MM.1S (cell line): ENCODE measurements at regions not wholly inside any gene's neighbourhood (a gene's known extent, or its start where the extent isn't known, plus 50 kb on each side); places are given as distances from the start of the nearest gene placed in this dataset.
"Not testable (repeated sequence)": the region's sequence is repeated elsewhere in the genome, so short reads cannot be mapped to it uniquely, and the experiment has no call there.

Experiments used
- EZH2 ChIP-seq: fragments of 300-600 bp; sonication (generic); optimal IDR thresholded peaks from 2 replicates; pipeline ENCODE3; 2017; ENCODE audit warnings: low read depth, mild to moderate bottlenecking, antibody characterized with exemption, low read length, mixed read lengths
- EZH2phosphoT487 ChIP-seq: fragments of 300-600 bp; sonication (generic); IDR thresholded peaks from 2 replicates; pipeline ENCODE4 v1.6.1; 2018; ENCODE audit warnings: antibody characterized with exemption, low read length
- TF ChIP-seq, protein P1 (sequence below): fragments of 300-600 bp; sonication (generic); IDR thresholded peaks from 2 replicates; pipeline ENCODE4 v1.5.1; 2016; ENCODE audit warnings: antibody characterized with exemption, low read length, mixed read lengths

DNA sequence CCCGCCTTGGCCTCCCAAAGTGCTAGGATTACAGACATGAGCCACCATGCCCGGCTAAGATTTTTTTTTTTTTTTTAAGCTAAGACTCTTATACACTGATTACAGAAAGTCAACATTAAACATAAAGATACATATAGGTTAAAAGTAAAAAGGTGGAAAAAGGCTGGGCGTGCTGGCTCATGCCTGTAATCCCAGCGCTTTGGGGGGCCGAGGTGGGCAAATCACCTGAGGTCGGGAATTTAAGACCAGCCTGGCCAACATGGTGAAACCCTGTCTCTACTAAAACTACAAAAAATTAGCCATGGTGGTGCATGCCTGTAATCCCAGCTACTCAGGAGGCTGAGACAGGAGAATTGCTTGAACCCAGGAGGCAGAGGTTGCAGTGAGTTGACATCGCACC, 64.6 kb upstream of the RTL6 start:
- TF ChIP-seq, protein P1, sequence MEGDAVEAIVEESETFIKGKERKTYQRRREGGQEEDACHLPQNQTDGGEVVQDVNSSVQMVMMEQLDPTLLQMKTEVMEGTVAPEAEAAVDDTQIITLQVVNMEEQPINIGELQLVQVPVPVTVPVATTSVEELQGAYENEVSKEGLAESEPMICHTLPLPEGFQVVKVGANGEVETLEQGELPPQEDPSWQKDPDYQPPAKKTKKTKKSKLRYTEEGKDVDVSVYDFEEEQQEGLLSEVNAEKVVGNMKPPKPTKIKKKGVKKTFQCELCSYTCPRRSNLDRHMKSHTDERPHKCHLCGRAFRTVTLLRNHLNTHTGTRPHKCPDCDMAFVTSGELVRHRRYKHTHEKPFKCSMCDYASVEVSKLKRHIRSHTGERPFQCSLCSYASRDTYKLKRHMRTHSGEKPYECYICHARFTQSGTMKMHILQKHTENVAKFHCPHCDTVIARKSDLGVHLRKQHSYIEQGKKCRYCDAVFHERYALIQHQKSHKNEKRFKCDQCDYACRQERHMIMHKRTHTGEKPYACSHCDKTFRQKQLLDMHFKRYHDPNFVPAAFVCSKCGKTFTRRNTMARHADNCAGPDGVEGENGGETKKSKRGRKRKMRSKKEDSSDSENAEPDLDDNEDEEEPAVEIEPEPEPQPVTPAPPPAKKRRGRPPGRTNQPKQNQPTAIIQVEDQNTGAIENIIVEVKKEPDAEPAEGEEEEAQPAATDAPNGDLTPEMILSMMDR, result not testable (repeated sequence)
- TF ChIP-seq EZH2phosphoT487, EZH2: not testable (repeated sequence)
